Small intestine (tissue), 7 donors: ENCODE measurements at regions not wholly inside any gene's neighbourhood (a gene's known extent, or its start where the extent isn't known, plus 50 kb on each side); places are given as distances from the start of the nearest gene placed in this dataset.
A peak's percentile ranks its signal among the peaks of the same experiment; 100 is the strongest.
"Not testable (repeated sequence)": the region's sequence is repeated elsewhere in the genome, so short reads cannot be mapped to it uniquely, and the experiment has no call there.

Experiments
- DNase-seq, 2 donors: peaks; one replicate each; pipeline versions ENCODE4 v3.0.0 to v3.0.0-alpha.2; 2013
- FAIRE-seq: peaks from 2 replicates; lab custom pipeline; 2012; peaks lifted over from hg19 to GRCh38; lab: Jason Lieb, UNC
- H3K27ac ChIP-seq, 3 donors: one replicate each; pipeline ENCODE4 v1.5.1; 2013; ENCODE audit warnings: low read length in 2 of 3, mild to moderate bottlenecking in 2 of 3, control low read depth in 1 of 3, inconsistent platforms in 1 of 3, low read depth in 1 of 3, moderate library complexity in 1 of 3
- H3K27me3 ChIP-seq, 3 donors: one replicate each; pipeline ENCODE4 v1.6.1; 2013; ENCODE audit warnings: low read length in 3 of 3, inconsistent platforms in 1 of 3; ENCODE audit not compliant: control insufficient read depth in 3 of 3, insufficient read depth in 3 of 3
- H3K36me3 ChIP-seq, 3 donors: one replicate each; pipeline ENCODE4 v1.6.1; 2013; ENCODE audit warnings: low read length in 3 of 3, inconsistent platforms in 1 of 3, low read depth in 1 of 3, mild to moderate bottlenecking in 1 of 3, moderate library complexity in 1 of 3; ENCODE audit not compliant: control insufficient read depth in 3 of 3, insufficient read depth in 2 of 3
- H3K4me1 ChIP-seq, 3 donors: one replicate each; pipeline ENCODE4 v1.6.1; 2013; ENCODE audit warnings: low read length in 2 of 3, inconsistent platforms in 1 of 3, low read depth in 1 of 3, mild to moderate bottlenecking in 1 of 3, moderate library complexity in 1 of 3; ENCODE audit not compliant: control insufficient read depth in 3 of 3, insufficient read depth in 2 of 3
- H3K4me3 ChIP-seq, 3 donors: one replicate each; pipeline ENCODE4 v1.5.1; 2013; ENCODE audit warnings: low read length in 3 of 3, control low read depth in 1 of 3, inconsistent platforms in 1 of 3, low read depth in 1 of 3, mild to moderate bottlenecking in 1 of 3, moderate library complexity in 1 of 3
- H3K9me3 ChIP-seq, 2 donors: one replicate each; pipeline ENCODE4 v1.6.1; 2013; ENCODE audit warnings: low read depth in 1 of 2, low read length in 1 of 2; ENCODE audit not compliant: control insufficient read depth in 2 of 2, insufficient read depth in 1 of 2
- WGBS, 3 donors: extraction: QIAGEN DNeasy Blood & Tissue Kit; methylation state at CpG; one replicate each; pipeline ENCODE4 v1.1.7; 2013; 5-methylcytosine and 5-hydroxymethylcytosine counted together
- donor health status: healthy with polysubstance abuse.
- donor health status: control.
- donor health status: control.
- donor health status: Bipolar disorder and iron deficiency.
- donor health status: healthy.

GRCh38 chr5:68689010-68689409 lies 404.8 kb upstream of the SLC30A5 start:
- Histone ChIP-seq H3K27me3 (no peaks in the 10 kb centered on the region), H3K9me3 (peaks cover 0 to 4% of the 10 kb centered on the region in 2 donors), H3K27ac (no peak overlapping the region), H3K36me3 (no peaks in the 10 kb centered on the region), H3K4me3 (no peak overlapping the region), H3K4me1 (no peaks in the 10 kb centered on the region)
- DNase-seq = no peak
- no peak for FAIRE-seq

- 60 to 82% (median 70%) methylated on average over 5 to 9 of the region's 9 CpGs for WGBS, 3 donors
- FAIRE-seq, H3K27me3 ChIP-seq, H3K4me3 ChIP-seq, H3K27ac ChIP-seq, DNase-seq, H3K4me1 ChIP-seq, H3K9me3 ChIP-seq, H3K36me3 ChIP-seq: not testable (repeated sequence)
Measured at GRCh38 chr5:68691874-68692273, 401.9 kb upstream of the SLC30A5 start.

- no peaks in the 10 kb centered on the region for H3K4me1 ChIP-seq
- no peaks in the 10 kb centered on the region for H3K36me3 ChIP-seq
- 74 to 88% (median 80%) methylated on average over 4 of the region's 4 CpGs for WGBS, 3 donors
- no peak for FAIRE-seq
- no peak overlapping the region for H3K4me3 ChIP-seq
- DNase-seq = no peak
- no peak overlapping the region for H3K27ac ChIP-seq
- H3K9me3 ChIP-seq = peaks cover 0 to 4% of the 10 kb centered on the region in 2 donors
- H3K27me3 ChIP-seq = no peaks in the 10 kb centered on the region
Measured at GRCh38 chr5:68698025-68698940, 395.5 kb upstream of the SLC30A5 start.

GRCh38 chr5:68699966-68700365 lies 393.8 kb upstream of the SLC30A5 start:
- FAIRE-seq = no peak
- Histone ChIP-seq H3K4me3 (no peak overlapping the region), H3K9me3 (peaks cover 0 to 4% of the 10 kb centered on the region in 2 donors), H3K27ac (no peak overlapping the region), H3K27me3 (no peaks in the 10 kb centered on the region), H3K4me1 (no peaks in the 10 kb centered on the region), H3K36me3 (no peaks in the 10 kb centered on the region)
- WGBS, 3 donors = 87 to 95% (median 89%) methylated on average over 2 of the region's 2 CpGs
- no peak for DNase-seq

- Histone ChIP-seq H3K9me3 (no peaks in the 10 kb centered on the region), H3K27ac (no peak overlapping the region), H3K4me1 (peaks cover 0 to 17% (median 0%) of the 10 kb centered on the region in 3 donors), H3K27me3 (no peaks in the 10 kb centered on the region), H3K4me3 (no peak overlapping the region), H3K36me3 (no peaks in the 10 kb centered on the region)
- DNase-seq (no peak), FAIRE-seq (no peak)
- WGBS, 3 donors = 64 to 90% (median 83%) methylated on average over 2 of the region's 2 CpGs
Measured at GRCh38 chr5:68707575-68707974, 386.2 kb upstream of the SLC30A5 start.

- no peak overlapping the region for H3K27ac ChIP-seq
- WGBS, 3 donors = 81 to 92% (median 91%) methylated on average over 7 of the region's 7 CpGs
- no peaks in the 10 kb centered on the region for H3K9me3 ChIP-seq
- no peak for FAIRE-seq
- peak in 1 of 2 donors; percentile 9 for DNase-seq
- H3K4me1 ChIP-seq = peaks cover 0 to 17% (median 0%) of the 10 kb centered on the region in 3 donors
- no peaks in the 10 kb centered on the region for H3K36me3 ChIP-seq
- no peaks in the 10 kb centered on the region for H3K27me3 ChIP-seq
- H3K4me3 ChIP-seq = no peak overlapping the region
Measured at GRCh38 chr5:68708156-68708841, 385.5 kb upstream of the SLC30A5 start.

- H3K27ac ChIP-seq = no peak overlapping the region
- H3K9me3 ChIP-seq = no peaks in the 10 kb centered on the region
- 36 to 45% (median 41%) methylated on average over 1 of the region's 1 CpG for WGBS, 3 donors
- no peaks in the 10 kb centered on the region for H3K36me3 ChIP-seq
- FAIRE-seq (no peak), DNase-seq (no peak)
- peaks cover 0 to 17% (median 0%) of the 10 kb centered on the region in 3 donors for H3K4me1 ChIP-seq
- no peak overlapping the region for H3K4me3 ChIP-seq
- no peaks in the 10 kb centered on the region for H3K27me3 ChIP-seq
Measured at GRCh38 chr5:68708842-68709170, 385.0 kb upstream of the SLC30A5 start.

- FAIRE-seq (no peak), DNase-seq (no peak)
- Histone ChIP-seq H3K27me3 (no peaks in the 10 kb centered on the region), H3K9me3 (no peaks in the 10 kb centered on the region), H3K36me3 (no peaks in the 10 kb centered on the region), H3K27ac (no peak overlapping the region), H3K4me3 (no peak overlapping the region), H3K4me1 (peaks cover 0 to 17% (median 0%) of the 10 kb centered on the region in 3 donors)
- WGBS, 3 donors = 73 to 94% (median 92%) methylated on average over 2 of the region's 2 CpGs
Measured at GRCh38 chr5:68709239-68709638, 384.6 kb upstream of the SLC30A5 start.
